Small intestine (tissue), 7 donors: ENCODE measurements at regions not wholly inside any gene's neighbourhood (a gene's known extent, or its start where the extent isn't known, plus 50 kb on each side); places are given as distances from the start of the nearest gene placed in this dataset.
"Not testable (repeated sequence)": the region's sequence is repeated elsewhere in the genome, so short reads cannot be mapped to it uniquely, and the experiment has no call there.

ENCODE experiments used
- DNase-seq, 2 donors: peaks; one replicate each; pipeline versions ENCODE4 v3.0.0 to v3.0.0-alpha.2; 2013
- FAIRE-seq: peaks from 2 replicates; lab custom pipeline; 2012; peaks lifted over from hg19 to GRCh38; lab: Jason Lieb, UNC
- H3K27ac ChIP-seq, 3 donors: one replicate each; pipeline ENCODE4 v1.5.1; 2013; ENCODE audit warnings: low read length in 2 of 3, mild to moderate bottlenecking in 2 of 3, control low read depth in 1 of 3, inconsistent platforms in 1 of 3, low read depth in 1 of 3, moderate library complexity in 1 of 3
- H3K27me3 ChIP-seq, 3 donors: one replicate each; pipeline ENCODE4 v1.6.1; 2013; ENCODE audit warnings: low read length in 3 of 3, inconsistent platforms in 1 of 3; ENCODE audit not compliant: control insufficient read depth in 3 of 3, insufficient read depth in 3 of 3
- H3K36me3 ChIP-seq, 3 donors: one replicate each; pipeline ENCODE4 v1.6.1; 2013; ENCODE audit warnings: low read length in 3 of 3, inconsistent platforms in 1 of 3, low read depth in 1 of 3, mild to moderate bottlenecking in 1 of 3, moderate library complexity in 1 of 3; ENCODE audit not compliant: control insufficient read depth in 3 of 3, insufficient read depth in 2 of 3
- H3K4me1 ChIP-seq, 3 donors: one replicate each; pipeline ENCODE4 v1.6.1; 2013; ENCODE audit warnings: low read length in 2 of 3, inconsistent platforms in 1 of 3, low read depth in 1 of 3, mild to moderate bottlenecking in 1 of 3, moderate library complexity in 1 of 3; ENCODE audit not compliant: control insufficient read depth in 3 of 3, insufficient read depth in 2 of 3
- H3K4me3 ChIP-seq, 3 donors: one replicate each; pipeline ENCODE4 v1.5.1; 2013; ENCODE audit warnings: low read length in 3 of 3, control low read depth in 1 of 3, inconsistent platforms in 1 of 3, low read depth in 1 of 3, mild to moderate bottlenecking in 1 of 3, moderate library complexity in 1 of 3
- H3K9me3 ChIP-seq, 2 donors: one replicate each; pipeline ENCODE4 v1.6.1; 2013; ENCODE audit warnings: low read depth in 1 of 2, low read length in 1 of 2; ENCODE audit not compliant: control insufficient read depth in 2 of 2, insufficient read depth in 1 of 2
- WGBS, 3 donors: extraction: QIAGEN DNeasy Blood & Tissue Kit; methylation state at CpG; one replicate each; pipeline ENCODE4 v1.1.7; 2013; 5-methylcytosine and 5-hydroxymethylcytosine counted together
- donor health status: healthy with polysubstance abuse.
- donor health status: control.
- donor health status: control.
- donor health status: Bipolar disorder and iron deficiency.
- donor health status: healthy.

DNA sequence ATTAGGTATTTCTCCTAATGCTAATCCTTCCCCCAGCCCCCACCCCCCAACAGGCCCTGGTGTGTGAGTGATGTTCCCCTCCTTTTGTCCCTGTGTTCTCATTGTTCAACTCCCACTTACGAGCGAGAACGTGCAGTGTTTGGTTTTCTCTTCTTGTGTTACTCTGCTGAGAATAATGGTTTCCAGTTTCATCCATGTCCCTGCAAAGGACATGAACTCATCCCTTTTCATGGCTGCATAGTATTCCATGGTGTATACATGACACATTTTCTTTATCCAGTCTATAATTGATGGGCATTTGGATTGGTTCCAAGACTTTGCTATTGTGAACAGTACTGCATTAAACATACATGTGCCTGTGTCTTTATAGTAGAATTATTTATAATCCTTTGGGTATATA lies 138.9 kb upstream of the TMEM229A start:
- not testable (repeated sequence) for DNase-seq, H3K27ac ChIP-seq, H3K4me3 ChIP-seq, H3K27me3 ChIP-seq, H3K4me1 ChIP-seq, H3K36me3 ChIP-seq, H3K9me3 ChIP-seq, FAIRE-seq
- WGBS, 3 donors, result 91 to 95% (median 92%) methylated on average over 3 of the region's 3 CpGs

DNA sequence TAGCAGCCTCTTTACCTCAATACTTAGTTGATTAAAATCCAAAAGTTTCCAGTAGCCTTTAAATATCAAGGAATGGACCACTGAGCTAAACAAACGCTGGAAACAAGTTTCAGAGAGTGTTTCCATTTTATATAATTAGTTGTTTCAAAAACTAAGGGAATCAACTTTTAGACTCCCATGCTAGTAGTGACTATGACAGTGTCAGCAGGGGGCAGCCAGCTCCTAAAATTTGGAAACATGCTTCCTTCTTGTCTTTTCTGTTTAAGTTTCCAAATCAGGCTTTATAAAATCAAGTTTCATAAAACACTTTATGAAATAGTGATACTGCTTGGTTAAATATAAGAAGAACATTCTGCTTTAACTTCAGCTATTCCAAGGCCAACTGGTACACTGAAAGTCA lies 138.2 kb upstream of the TMEM229A start:
- FAIRE-seq (no peak), DNase-seq (no peak)
- WGBS, 3 donors, result 44 to 63% (median 50%) methylated on average over 1 of the region's 1 CpG
- no peaks in the 10 kb centered on the region for H3K4me1 ChIP-seq
- no peaks in the 10 kb centered on the region for H3K27me3 ChIP-seq
- peaks cover 0 to 2% of the 10 kb centered on the region in 2 donors for H3K9me3 ChIP-seq
- H3K4me3 ChIP-seq, result no peak overlapping the region
- H3K27ac ChIP-seq, result no peak overlapping the region
- no peaks in the 10 kb centered on the region for H3K36me3 ChIP-seq

DNA sequence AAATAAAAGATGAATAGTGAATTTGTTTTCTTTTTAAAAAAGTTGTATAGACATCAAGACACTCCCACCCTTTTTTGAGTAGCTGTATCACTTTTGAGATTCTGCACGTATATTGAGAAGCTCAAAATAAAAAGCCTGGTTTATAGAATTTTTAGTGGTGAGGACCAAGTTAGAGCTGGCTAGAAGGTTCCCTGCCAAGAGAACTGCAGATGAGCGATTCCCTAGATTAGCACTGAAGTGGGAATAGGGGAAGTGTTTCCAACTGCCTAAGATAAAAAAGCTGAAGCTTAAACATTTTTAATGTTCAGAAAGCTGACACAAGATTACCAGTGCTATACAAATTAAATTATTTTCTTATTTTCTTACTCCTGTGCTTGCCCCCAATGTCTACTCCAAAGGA lies 135.7 kb upstream of the TMEM229A start:
- WGBS, 3 donors, result 67 to 81% (median 79%) methylated on average over 2 of the region's 2 CpGs
- FAIRE-seq (no peak), DNase-seq (no peak)
- Histone ChIP-seq H3K9me3 (no peaks in the 10 kb centered on the region), H3K27ac (no peak overlapping the region), H3K4me3 (no peak overlapping the region), H3K27me3 (no peaks in the 10 kb centered on the region), H3K4me1 (no peaks in the 10 kb centered on the region), H3K36me3 (no peaks in the 10 kb centered on the region)

- Histone ChIP-seq H3K4me3 (no peak overlapping the region), H3K36me3 (no peaks in the 10 kb centered on the region), H3K27me3 (peaks cover 0 to 4% (median 0%) of the 10 kb centered on the region in 3 donors), H3K4me1 (no peaks in the 10 kb centered on the region), H3K9me3 (peaks cover 0 to 2% of the 10 kb centered on the region in 2 donors), H3K27ac (no peak overlapping the region)
- no peak for FAIRE-seq
- DNase-seq, result no peak
These were observed 129.8 kb upstream of the TMEM229A start for GRCh38 chr7:124162667-124163066.

- H3K4me3 ChIP-seq, result no peak overlapping the region
- no peaks in the 10 kb centered on the region for H3K36me3 ChIP-seq
- no peak for FAIRE-seq
- WGBS, 3 donors, result 32 to 42% (median 38%) methylated on average over 3 of the region's 3 CpGs
- H3K4me1 ChIP-seq, result peaks cover 0 to 2% (median 0%) of the 10 kb centered on the region in 3 donors
- peak; percentile 14 to 23 for DNase-seq
- no peaks in the 10 kb centered on the region for H3K27me3 ChIP-seq
- no peak overlapping the region for H3K27ac ChIP-seq
- H3K9me3 ChIP-seq, result no peaks in the 10 kb centered on the region
These were observed 122.7 kb upstream of the TMEM229A start for GRCh38 chr7:124155432-124156022.

DNA sequence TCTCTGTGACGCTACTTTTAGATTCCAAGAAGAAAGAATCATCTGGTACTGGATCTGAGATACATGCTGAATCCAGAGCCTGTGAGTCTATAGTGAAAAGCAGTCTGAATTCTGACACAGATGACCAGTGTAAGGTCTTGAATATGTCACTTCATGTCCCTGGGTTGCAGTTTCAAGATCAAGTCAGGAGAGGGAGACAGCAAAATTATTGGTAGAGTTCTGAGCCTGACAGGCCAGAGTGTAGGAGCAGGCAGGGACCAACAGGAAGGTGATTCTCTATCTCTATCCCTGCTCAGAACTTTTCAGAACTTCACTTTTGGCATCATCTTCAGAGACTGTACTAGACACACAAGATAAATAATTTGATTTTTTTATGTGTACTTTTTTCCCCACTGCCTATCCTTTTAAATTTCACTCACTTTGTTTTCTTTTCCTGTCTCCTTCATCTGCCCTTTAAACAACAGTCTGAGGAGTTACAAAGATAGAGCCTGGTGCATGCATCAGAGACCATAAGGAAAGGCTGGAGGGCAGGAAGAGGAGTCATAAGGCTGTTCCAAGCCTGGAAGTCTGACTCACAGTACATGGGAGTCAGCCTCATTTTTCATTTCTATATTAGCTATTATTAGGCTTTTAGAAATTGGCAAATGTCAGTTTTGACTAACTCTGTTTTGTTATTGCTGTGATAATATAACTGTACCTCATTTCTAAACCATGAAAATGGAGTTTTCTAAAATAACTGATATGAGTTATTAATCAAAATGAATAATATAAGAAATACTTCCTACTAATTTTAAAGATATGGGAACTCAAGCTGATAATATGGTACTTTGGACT lies 120.2 kb upstream of the TMEM229A start:
- H3K36me3 ChIP-seq, result no peaks in the 10 kb centered on the region
- H3K4me3 ChIP-seq, result no peak overlapping the region
- FAIRE-seq, result no peak
- H3K27ac ChIP-seq, result no peak overlapping the region
- no peaks in the 10 kb centered on the region for H3K27me3 ChIP-seq
- 83 to 100% (median 86%) methylated on average over 1 of the region's 1 CpG for WGBS, 3 donors
- no peaks in the 10 kb centered on the region for H3K9me3 ChIP-seq
- H3K4me1 ChIP-seq, result peaks cover 0 to 2% (median 0%) of the 10 kb centered on the region in 3 donors
- DNase-seq, result peak; percentile 25 to 48

DNA sequence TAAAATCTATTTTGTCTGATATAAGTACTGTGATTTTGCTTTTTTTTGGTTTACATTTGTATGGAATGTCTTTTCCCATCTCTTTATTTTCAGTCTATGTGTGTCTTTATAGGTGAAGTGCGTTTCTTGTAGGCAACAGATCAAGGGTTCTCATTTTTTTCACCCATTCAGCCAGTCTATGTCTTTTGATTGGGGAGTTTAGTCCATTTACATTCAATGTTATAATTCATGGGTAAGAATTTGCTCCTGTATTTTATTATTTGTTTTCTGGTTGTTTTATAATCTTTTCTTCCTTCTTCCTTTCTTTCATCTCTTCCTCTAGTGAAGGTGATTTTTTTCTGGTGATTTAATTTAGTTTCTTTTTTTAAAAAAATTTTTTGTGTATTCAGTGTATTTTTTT lies 104.8 kb upstream of the TMEM229A start:
- Histone ChIP-seq H3K4me1 (no peaks in the 10 kb centered on the region), H3K4me3 (no peak overlapping the region), H3K9me3 (no peaks in the 10 kb centered on the region), H3K27ac (no peak overlapping the region), H3K27me3 (no peaks in the 10 kb centered on the region), H3K36me3 (no peaks in the 10 kb centered on the region)
- DNase-seq, result no peak
- 70 to 84% (median 82%) methylated on average over 1 of the region's 1 CpG for WGBS, 3 donors
- FAIRE-seq, result no peak

DNA sequence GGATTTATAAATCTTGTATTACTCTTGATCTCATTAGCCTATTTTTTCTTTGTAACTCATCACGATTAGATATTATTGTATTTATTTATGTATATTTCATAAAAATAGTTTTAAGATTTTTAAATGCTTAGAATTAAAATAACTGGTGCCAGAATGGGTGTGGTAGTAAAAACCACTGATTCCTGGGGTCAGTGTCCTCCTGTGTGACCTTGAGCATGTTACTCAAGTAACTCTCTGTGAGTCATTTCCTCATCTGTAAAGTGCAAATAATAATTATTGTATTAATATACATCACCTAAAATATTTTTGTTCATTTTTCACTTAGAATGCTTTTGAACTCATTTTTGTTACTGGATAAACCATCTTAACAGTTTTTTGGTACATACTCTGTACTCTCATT lies 91.3 kb upstream of the TMEM229A start:
- DNase-seq (no peak), FAIRE-seq (no peak)
- Histone ChIP-seq H3K4me3 (no peak overlapping the region), H3K9me3 (peaks cover 0 to 6% of the 10 kb centered on the region in 2 donors), H3K36me3 (no peaks in the 10 kb centered on the region), H3K27me3 (no peaks in the 10 kb centered on the region), H3K4me1 (no peaks in the 10 kb centered on the region), H3K27ac (no peak overlapping the region)
- 72 to 77% (median 74%) methylated on average over 1 of the region's 1 CpG for WGBS, 3 donors
